Neural crest cell (in vitro differentiated cells): ENCODE measurements at regions not wholly inside any gene's neighbourhood (a gene's known extent, or its start where the extent isn't known, plus 50 kb on each side); places are given as distances from the start of the nearest gene placed in this dataset.

Experiments
- DNase-seq: peaks from one replicate; pipeline ENCODE4 v3.0.0; 2021; ENCODE audit warnings: low read depth, mixed read lengths, low spot score
- H3K27ac Mint-ChIP-seq: one replicate; pipeline ENCODE4 v1.8.0; 2021; ENCODE audit warnings: mild to moderate bottlenecking, mixed read lengths; ENCODE audit not compliant: unreplicated experiment
- H3K27me3 Mint-ChIP-seq: 2 replicates; pipeline ENCODE4 v1.8.0; 2021; ENCODE audit warnings: low read depth, mild to moderate bottlenecking, mixed read lengths
- H3K36me3 Mint-ChIP-seq: 2 replicates; pipeline ENCODE4 v1.8.0; 2021; ENCODE audit warnings: low read depth, mild to moderate bottlenecking, mixed read lengths
- H3K4me1 Mint-ChIP-seq: 2 replicates; pipeline ENCODE4 v1.8.0; 2021; ENCODE audit warnings: mixed read lengths
- H3K4me3 Mint-ChIP-seq: one replicate; pipeline ENCODE4 v1.8.0; 2021; ENCODE audit warnings: mild to moderate bottlenecking, mixed read lengths
- H3K9me3 Mint-ChIP-seq: 2 replicates; pipeline ENCODE4 v1.8.0; 2021; ENCODE audit warnings: mixed read lengths
- CTCF ChIP-seq: fragments of 200-600 bp; sonication (generic); conservative IDR thresholded peaks from 2 replicates; pipeline ENCODE4 v1.5.0; 2021; ENCODE audit warnings: antibody characterized with exemption, mild to moderate bottlenecking

DNA sequence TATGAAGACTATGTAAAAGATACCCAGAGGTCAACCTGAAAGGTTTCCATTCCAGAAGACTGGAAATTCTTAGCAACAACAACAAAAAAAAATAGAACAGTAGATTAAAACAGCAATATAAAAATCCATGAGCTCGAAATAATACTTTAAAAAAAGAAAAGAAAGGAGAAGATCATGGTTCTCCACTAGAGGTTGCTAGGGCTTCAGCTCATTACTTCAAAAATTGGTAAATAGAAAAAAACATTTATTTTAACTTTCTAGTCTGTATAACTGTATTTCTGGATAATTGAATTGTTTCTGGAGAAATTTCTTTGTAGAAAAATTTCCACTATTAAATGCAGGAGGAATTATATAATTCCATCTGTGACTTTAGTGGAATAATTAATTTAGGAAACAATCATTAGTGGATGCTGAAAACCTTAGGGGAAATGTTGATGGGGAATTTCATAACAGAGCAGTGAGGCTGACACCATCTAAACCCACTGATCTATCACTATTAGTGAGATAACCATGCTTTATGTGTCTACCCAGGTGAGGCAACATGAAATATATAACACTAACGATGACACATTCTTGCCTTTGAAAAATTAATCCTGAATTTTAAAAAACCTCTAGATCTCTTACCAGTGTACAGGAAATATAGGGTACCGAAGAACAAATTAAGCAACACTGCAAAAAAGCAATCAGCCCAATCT lies 62.5 kb upstream of the SNRK start:
- H3K27me3 Mint-ChIP-seq = peaks cover 7% of the 10 kb centered on the region
- H3K4me1 Mint-ChIP-seq = no peaks in the 10 kb centered on the region
- H3K27ac Mint-ChIP-seq = no peak overlapping the region
- no peak overlapping the region for H3K4me3 Mint-ChIP-seq
- TF ChIP-seq CTCF = no peak
- peaks cover 30% of the 10 kb centered on the region for H3K9me3 Mint-ChIP-seq
- no peak for DNase-seq
- peaks cover 7% of the 10 kb centered on the region for H3K36me3 Mint-ChIP-seq

- peaks cover 5% of the 10 kb centered on the region for H3K27me3 Mint-ChIP-seq
- H3K4me3 Mint-ChIP-seq = no peak overlapping the region
These were observed 63.8 kb upstream of the SNRK start for GRCh38 chr3:43222590-43222989.

DNA sequence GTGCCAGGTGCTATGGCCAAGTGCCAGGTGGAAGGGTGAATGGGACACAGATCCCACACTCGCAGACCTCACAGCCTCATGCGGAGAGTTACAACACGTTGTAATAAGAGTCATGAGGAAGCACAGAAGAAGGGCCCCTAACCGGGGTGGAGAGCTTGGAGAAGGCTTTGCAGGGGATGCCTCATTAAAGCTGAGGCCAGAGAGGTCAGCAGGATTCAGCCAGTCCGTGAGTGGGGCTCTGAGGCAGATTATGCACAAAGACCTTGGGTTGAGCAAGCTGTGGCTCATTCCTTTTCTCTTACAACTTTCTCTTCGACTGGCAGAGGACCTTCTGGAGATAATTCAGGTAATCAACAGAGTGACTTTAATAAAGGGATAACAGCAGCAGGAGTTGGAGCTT lies 65.3 kb upstream of the SNRK start:
- TF ChIP-seq CTCF = no peak
- Mint-ChIP-seq H3K9me3 (peaks cover 13% of the 10 kb centered on the region), H3K4me3 (no peak overlapping the region), H3K27me3 (peaks cover 9% of the 10 kb centered on the region), H3K36me3 (peaks cover 3% of the 10 kb centered on the region), H3K27ac (no peak overlapping the region), H3K4me1 (no peaks in the 10 kb centered on the region)
- no peak for DNase-seq

More at GRCh38 chr3:43222590-43222989, 63.8 kb upstream of the SNRK start:
- Mint-ChIP-seq H3K9me3 (peaks cover 24% of the 10 kb centered on the region), H3K36me3 (peaks cover 5% of the 10 kb centered on the region), H3K27ac (no peak overlapping the region), H3K4me1 (no peaks in the 10 kb centered on the region)
- no peak for DNase-seq
- TF ChIP-seq CTCF = no peak

- TF ChIP-seq CTCF = no peak
- DNase-seq = no peak
- Mint-ChIP-seq H3K9me3 (peaks cover 8% of the 10 kb centered on the region), H3K4me3 (no peak overlapping the region), H3K4me1 (no peaks in the 10 kb centered on the region), H3K27ac (no peak overlapping the region), H3K27me3 (peaks cover 9% of the 10 kb centered on the region), H3K36me3 (peaks cover 3% of the 10 kb centered on the region)
These were observed 66.7 kb upstream of the SNRK start for GRCh38 chr3:43219616-43220015.

DNA sequence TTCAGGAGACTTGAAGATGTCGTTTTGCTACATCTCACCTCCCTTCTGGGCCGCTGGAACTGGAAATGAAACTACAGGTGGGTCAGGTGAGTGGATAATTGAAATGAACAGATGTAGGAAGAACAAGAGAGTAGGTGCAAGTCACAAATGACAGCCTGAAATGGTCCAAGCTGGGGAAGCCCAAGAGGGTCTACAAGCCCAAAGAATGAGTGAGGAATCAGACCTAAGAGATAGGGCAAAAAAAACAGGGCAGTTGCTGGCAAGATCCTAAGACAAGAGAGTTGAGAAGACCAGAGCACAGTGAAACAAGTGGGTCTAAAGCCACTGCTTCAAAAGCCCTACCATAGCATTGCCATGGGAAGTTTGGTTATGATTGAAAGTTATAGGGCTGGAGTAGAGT lies 67.4 kb upstream of the SNRK start:
- H3K9me3 Mint-ChIP-seq = peaks cover 5% of the 10 kb centered on the region
- no peak for DNase-seq
- TF ChIP-seq CTCF = no peak
- peaks cover 9% of the 10 kb centered on the region for H3K27me3 Mint-ChIP-seq
- H3K36me3 Mint-ChIP-seq = peaks cover 3% of the 10 kb centered on the region
- H3K4me3 Mint-ChIP-seq = no peak overlapping the region
- no peak overlapping the region for H3K27ac Mint-ChIP-seq
- no peaks in the 10 kb centered on the region for H3K4me1 Mint-ChIP-seq
